OCI-LY1 (cell line): ENCODE measurements at regions not wholly inside any gene's neighbourhood (a gene's known extent, or its start where the extent isn't known, plus 50 kb on each side); places are given as distances from the start of the nearest gene placed in this dataset.
A peak's percentile ranks its signal among the peaks of the same experiment; 100 is the strongest.

ENCODE experiments used
- H2AFZ ChIP-seq: fragments of 200-600 bp; sonication (generic), shearing (Covaris generic); 2 replicates; pipeline ENCODE4 v1.6.0; 2014; ENCODE audit warnings: antibody characterized with exemption, mild to moderate bottlenecking, low read length
- H3F3A ChIP-seq: fragments of 200-600 bp; sonication (generic), shearing (Covaris generic); 2 replicates; pipeline ENCODE4 v1.6.0; 2014; ENCODE audit warnings: mild to moderate bottlenecking, antibody characterized with exemption, low read length, moderate library complexity; ENCODE audit not compliant: insufficient read depth
- H3K27ac ChIP-seq: fragments of 200-600 bp; sonication (generic); 2 replicates; pipeline ENCODE4 v1.5.1; 2014; ENCODE audit warnings: low read length, mixed run types, mild to moderate bottlenecking, low read depth; ENCODE audit not compliant: poor library complexity, severe bottlenecking
- H3K27me3 ChIP-seq: fragments of 200-600 bp; sonication (generic); 2 replicates; pipeline ENCODE4 v1.6.0; 2014; ENCODE audit warnings: antibody characterized with exemption, mild to moderate bottlenecking, low read length, moderate library complexity; ENCODE audit not compliant: insufficient read depth
- H3K36me3 ChIP-seq: fragments of 200-600 bp; sonication (generic); 2 replicates; pipeline ENCODE4 v1.6.1; 2014; ENCODE audit warnings: mild to moderate bottlenecking, antibody characterized with exemption, low read length, moderate library complexity, mixed read lengths; ENCODE audit not compliant: insufficient read depth
- H3K4me1 ChIP-seq: fragments of 200-600 bp; sonication (generic); 2 replicates; pipeline ENCODE4 v1.5.1; 2014; ENCODE audit warnings: mild to moderate bottlenecking, low read length, moderate library complexity; ENCODE audit not compliant: insufficient read depth, severe bottlenecking
- H3K4me2 ChIP-seq: fragments of 200-600 bp; sonication (generic), shearing (Covaris generic); 2 replicates; pipeline ENCODE4 v1.6.1; 2014; ENCODE audit warnings: low read length
- H3K4me3 ChIP-seq: fragments of 200-600 bp; sonication (generic); 2 replicates; pipeline ENCODE4 v1.5.1; 2014; ENCODE audit warnings: low read length, low read depth, mild to moderate bottlenecking, mixed read lengths; ENCODE audit not compliant: poor library complexity, severe bottlenecking
- H3K79me2 ChIP-seq: fragments of 200-600 bp; shearing (Covaris generic); 2 replicates; pipeline ENCODE4 v1.6.1; 2016; ENCODE audit warnings: mixed run types, low read length, mixed read lengths; ENCODE audit not compliant: insufficient read depth
- H3K9ac ChIP-seq: fragments of 200-600 bp; sonication (generic), shearing (Covaris generic); 2 replicates; pipeline ENCODE4 v1.6.1; 2014; ENCODE audit warnings: mild to moderate bottlenecking, low read length, mixed read lengths
- H3K9me2 ChIP-seq: fragments of 200-600 bp; sonication (generic), shearing (Covaris generic); 2 replicates; pipeline ENCODE4 v1.6.1; 2014; ENCODE audit warnings: low read depth, mild to moderate bottlenecking, low read length, mixed read lengths
- H3K9me3 ChIP-seq: fragments of 200-600 bp; shearing (Covaris generic); 2 replicates; pipeline ENCODE4 v1.6.1; 2014; ENCODE audit warnings: low read length, mixed read lengths
- H4K20me1 ChIP-seq: fragments of 200-600 bp; sonication (generic), shearing (Covaris generic); 2 replicates; pipeline ENCODE4 v1.6.0; 2016; ENCODE audit warnings: mild to moderate bottlenecking, low read length; ENCODE audit not compliant: insufficient read depth
- EZH2 ChIP-seq: fragments of 200-600 bp; sonication (generic), shearing (Covaris generic); IDR thresholded peaks from 2 replicates; pipeline ENCODE4 v1.8.0; 2017; ENCODE audit warnings: borderline replicate concordance, mixed run types, mild to moderate bottlenecking, antibody characterized with exemption, low read length, moderate library complexity, mixed read lengths
- TF ChIP-seq, protein P1 (sequence below): fragments of 200-600 bp; sonication (generic), shearing (Covaris generic); IDR thresholded peaks from 2 replicates; pipeline ENCODE4 v1.5.1; 2017; ENCODE audit warnings: mild to moderate bottlenecking, antibody characterized with exemption, low read length, moderate library complexity, mixed read lengths

DNA sequence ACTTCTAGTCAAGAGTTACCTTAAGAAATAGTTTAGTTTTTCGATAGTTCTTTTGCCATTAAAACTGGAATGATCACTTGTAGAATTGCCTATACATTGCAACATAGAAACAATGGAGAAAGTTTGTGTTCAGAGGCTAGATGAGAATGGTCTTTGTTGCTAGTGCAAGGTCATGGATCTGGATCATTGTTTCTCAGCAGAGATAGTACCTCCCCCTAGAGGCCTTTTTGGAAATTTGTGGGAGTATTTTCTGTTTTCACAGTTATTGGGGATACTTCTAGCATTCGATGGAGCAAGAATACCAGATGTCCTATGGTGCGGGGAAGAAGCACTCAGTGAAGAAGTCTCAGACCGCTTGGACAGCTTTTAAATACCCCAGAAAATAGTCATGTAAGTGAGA lies 138.8 kb upstream of the HMGA2 start:
- TF ChIP-seq, protein P1, sequence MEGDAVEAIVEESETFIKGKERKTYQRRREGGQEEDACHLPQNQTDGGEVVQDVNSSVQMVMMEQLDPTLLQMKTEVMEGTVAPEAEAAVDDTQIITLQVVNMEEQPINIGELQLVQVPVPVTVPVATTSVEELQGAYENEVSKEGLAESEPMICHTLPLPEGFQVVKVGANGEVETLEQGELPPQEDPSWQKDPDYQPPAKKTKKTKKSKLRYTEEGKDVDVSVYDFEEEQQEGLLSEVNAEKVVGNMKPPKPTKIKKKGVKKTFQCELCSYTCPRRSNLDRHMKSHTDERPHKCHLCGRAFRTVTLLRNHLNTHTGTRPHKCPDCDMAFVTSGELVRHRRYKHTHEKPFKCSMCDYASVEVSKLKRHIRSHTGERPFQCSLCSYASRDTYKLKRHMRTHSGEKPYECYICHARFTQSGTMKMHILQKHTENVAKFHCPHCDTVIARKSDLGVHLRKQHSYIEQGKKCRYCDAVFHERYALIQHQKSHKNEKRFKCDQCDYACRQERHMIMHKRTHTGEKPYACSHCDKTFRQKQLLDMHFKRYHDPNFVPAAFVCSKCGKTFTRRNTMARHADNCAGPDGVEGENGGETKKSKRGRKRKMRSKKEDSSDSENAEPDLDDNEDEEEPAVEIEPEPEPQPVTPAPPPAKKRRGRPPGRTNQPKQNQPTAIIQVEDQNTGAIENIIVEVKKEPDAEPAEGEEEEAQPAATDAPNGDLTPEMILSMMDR: peak; percentile 46
- TF ChIP-seq EZH2: no peak

DNA sequence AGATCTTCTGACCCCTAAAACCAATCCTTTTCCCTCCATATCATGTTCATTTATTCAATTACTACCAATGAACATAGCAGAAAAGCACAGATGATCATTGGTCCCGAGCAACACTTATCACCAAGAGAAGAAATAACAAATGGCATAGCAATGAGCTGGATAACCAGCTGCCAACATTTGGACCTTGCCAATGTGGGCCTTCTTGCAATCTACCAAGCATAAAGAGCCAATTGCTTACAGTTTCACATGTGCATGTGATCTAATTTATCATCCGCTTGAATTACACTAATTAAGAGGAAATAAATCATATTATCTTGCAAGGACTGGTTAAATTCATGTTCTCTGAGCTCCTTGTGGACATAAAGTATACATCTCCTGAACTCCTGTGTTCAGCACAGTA lies 134.8 kb upstream of the HMGA2 start:
- Histone ChIP-seq H3F3A (no peaks in the 10 kb centered on the region), H3K79me2 (no peaks in the 10 kb centered on the region), H3K4me1 (no peaks in the 10 kb centered on the region), H3K27me3 (no peaks in the 10 kb centered on the region), H3K9me2 (no peaks in the 10 kb centered on the region), H3K4me2 (no peak overlapping the region), H3K27ac (no peak overlapping the region), H4K20me1 (no peaks in the 10 kb centered on the region), H3K4me3 (no peak overlapping the region), H3K36me3 (no peaks in the 10 kb centered on the region), H2AFZ (no peak overlapping the region), H3K9ac (no peak overlapping the region), H3K9me3 (no peaks in the 10 kb centered on the region)
- TF ChIP-seq, protein P1: no peak
- TF ChIP-seq EZH2: no peak

More for the DNA sequence above, 138.8 kb upstream of the HMGA2 start:
- H3K27me3 ChIP-seq: no peaks in the 10 kb centered on the region
- no peak overlapping the region for H3K4me3 ChIP-seq
- no peak overlapping the region for H3K27ac ChIP-seq
- no peaks in the 10 kb centered on the region for H3K36me3 ChIP-seq
- H3K9ac ChIP-seq: no peak overlapping the region
- no peak overlapping the region for H3K4me2 ChIP-seq
- H3K79me2 ChIP-seq: no peaks in the 10 kb centered on the region
- H3F3A ChIP-seq: no peaks in the 10 kb centered on the region
- H2AFZ ChIP-seq: no peak overlapping the region
- H3K9me3 ChIP-seq: no peaks in the 10 kb centered on the region
- H4K20me1 ChIP-seq: no peaks in the 10 kb centered on the region
- no peaks in the 10 kb centered on the region for H3K9me2 ChIP-seq
- no peaks in the 10 kb centered on the region for H3K4me1 ChIP-seq

DNA sequence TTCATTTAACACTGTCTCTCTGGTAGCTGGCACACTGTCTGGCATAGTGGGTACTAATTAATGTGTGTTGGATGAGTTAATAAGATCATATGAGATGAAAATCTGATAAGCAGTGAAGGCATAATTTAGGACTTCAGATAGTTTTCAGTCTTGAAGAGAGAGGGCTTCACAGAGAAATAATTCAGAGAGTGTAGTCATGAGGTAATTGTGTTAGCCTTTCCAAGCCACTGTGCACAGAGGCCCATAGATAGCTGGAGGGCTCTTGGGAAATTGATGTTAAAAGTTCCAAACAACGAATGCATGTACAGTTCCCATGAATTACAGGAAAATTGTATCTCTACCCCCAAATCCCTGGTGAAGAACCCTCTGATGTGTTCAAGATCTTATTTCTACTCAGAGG lies 133.8 kb upstream of the HMGA2 start:
- no peak overlapping the region for H3K4me3 ChIP-seq
- no peaks in the 10 kb centered on the region for H3F3A ChIP-seq
- H3K79me2 ChIP-seq: no peaks in the 10 kb centered on the region
- H3K9me2 ChIP-seq: no peaks in the 10 kb centered on the region
- no peak overlapping the region for H3K27ac ChIP-seq
- no peaks in the 10 kb centered on the region for H3K36me3 ChIP-seq
- H3K4me1 ChIP-seq: no peaks in the 10 kb centered on the region
- no peak overlapping the region for H3K9ac ChIP-seq
- no peaks in the 10 kb centered on the region for H3K9me3 ChIP-seq
- H3K27me3 ChIP-seq: no peaks in the 10 kb centered on the region
- no peaks in the 10 kb centered on the region for H4K20me1 ChIP-seq
- H3K4me2 ChIP-seq: no peak overlapping the region
- no peak for TF ChIP-seq EZH2
- TF ChIP-seq, protein P1: no peak
- no peak overlapping the region for H2AFZ ChIP-seq
